HCT116 (cell line): ENCODE measurements at regions not wholly inside any gene's neighbourhood (a gene's known extent, or its start where the extent isn't known, plus 50 kb on each side); places are given as distances from the start of the nearest gene placed in this dataset.

Experiments
- ATAC-seq: fragments of 200-7000 bp; cut with Tn5 transposase; 2 replicates; pipeline ENCODE4 v1.9.1; 2020; ENCODE audit warnings: mild to moderate bottlenecking, moderate library complexity
- BruUV-seq: library from RNA; stranded (reverse); fragments of 400-500 nt; replicated peaks from 2 replicates; lab custom pipeline; 2021; lab: Mats Ljungman, UMichigan
- CTCF ChIA-PET: fragments of 300-600 bp; sonication (Branson Sonifier 250); formaldehyde crosslinking; loops from one replicate; lab custom pipeline; 2021; ENCODE audit warnings: antibody characterized with exemption; lab: Charles Lee
- POLR2A ChIA-PET: fragments of 300-600, 350-600 bp; sonication (Branson Sonifier 250); formaldehyde crosslinking; loops from one replicate; lab custom pipeline; 2021; ENCODE audit warnings: antibody characterized with exemption; lab: Charles Lee
- RAD21 ChIA-PET, 2 experiments: fragments of 300-600 bp; sonication (Branson Sonifier 250); formaldehyde crosslinking; loops; one replicate each; lab custom pipeline; 2023; ENCODE audit warnings: low total read pairs in 2 of 2; ENCODE audit not compliant: uncharacterized antibody in 2 of 2, unreplicated experiment in 2 of 2, low non-redundant PET in 1 of 2; lab: Charles Lee
- DNase-seq: peaks from one replicate; pipeline ENCODE4 v3.0.0-alpha.2; 2010; ENCODE audit warnings: low read depth, low spot score
- H2AFZ ChIP-seq: fragments of 200-600 bp; shearing (Covaris generic), sonication (generic); 2 replicates; pipeline ENCODE4 v1.6.1; 2017; ENCODE audit warnings: low read depth, mixed run types, mixed read lengths, antibody characterized with exemption, low read length; ENCODE audit not compliant: poor library complexity, severe bottlenecking
- H3K27ac ChIP-seq: 2 replicates; pipeline ENCODE4 v1.5.1; 2012; ENCODE audit warnings: low read depth, low read length
- H3K27me3 ChIP-seq: fragments of 200-600 bp; sonication (generic); 2 replicates; pipeline ENCODE4 v1.6.1; 2016; ENCODE audit warnings: mixed run types, low read length, mixed read lengths; ENCODE audit not compliant: insufficient read depth
- H3K36me3 ChIP-seq, 2 experiments: fragments of 200-500 bp in 1 of 2; fragments of 200-600 bp in 1 of 2; sonication (Bioruptor generic) in 1 of 2; sonication (generic) in 1 of 2; 2 replicates each; pipeline versions ENCODE4 v1.5.1 to v1.6.1; 2014 to 2016; ENCODE audit warnings: low read length in 2 of 2, inconsistent platforms in 1 of 2, mixed read lengths in 1 of 2, mixed run types in 1 of 2; ENCODE audit not compliant: insufficient read depth in 2 of 2, control insufficient read depth in 1 of 2
- H3K4me1 ChIP-seq, 2 experiments: fragments of 200-600 bp in 1 of 2; sonication (generic) in 1 of 2; 2 replicates each; pipeline versions ENCODE4 v1.5.1 to v1.6.1; 2012 to 2017; ENCODE audit warnings: low read length in 2 of 2, inconsistent platforms in 1 of 2, mild to moderate bottlenecking in 1 of 2, mixed read lengths in 1 of 2, mixed run types in 1 of 2, moderate library complexity in 1 of 2; ENCODE audit not compliant: insufficient read depth in 2 of 2, control insufficient read depth in 1 of 2
- H3K4me2 ChIP-seq: fragments of 200-600 bp; sonication (generic); 2 replicates; pipeline ENCODE4 v1.6.1; 2017; ENCODE audit warnings: mixed run types, low read length, mixed read lengths
- H3K4me3 ChIP-seq, 2 experiments: fragments of 200-600 bp in 1 of 2; sonication (generic) in 1 of 2; replicated peaks in 1 of 2; 2 replicates each; pipeline ENCODE4 v1.5.1; 2011 to 2016; ENCODE audit warnings: low read length in 2 of 2, control low read depth in 1 of 2, low read depth in 1 of 2, mild to moderate bottlenecking in 1 of 2, mixed read lengths in 1 of 2, mixed run types in 1 of 2
- H3K79me2 ChIP-seq: fragments of 200-600 bp; sonication (generic); 2 replicates; pipeline ENCODE4 v1.6.1; 2017; ENCODE audit warnings: mild to moderate bottlenecking, mixed run types, low read length, moderate library complexity, mixed read lengths; ENCODE audit not compliant: insufficient read depth
- H3K9ac ChIP-seq: fragments of 200-600 bp; sonication (generic); 2 replicates; pipeline ENCODE4 v1.6.1; 2016; ENCODE audit warnings: low read length, mixed read lengths
- H3K9me2 ChIP-seq: fragments of 200-600 bp; sonication (generic), shearing (Covaris generic); 2 replicates; pipeline ENCODE4 v1.6.1; 2017; ENCODE audit warnings: mixed run types, mild to moderate bottlenecking, moderate library complexity; ENCODE audit not compliant: insufficient read depth
- H3K9me3 ChIP-seq, 2 experiments: fragments of 200-500 bp in 1 of 2; fragments of 200-600 bp in 1 of 2; sonication (Bioruptor generic) in 1 of 2; sonication (generic) in 1 of 2; 2 replicates each; pipeline ENCODE4 v1.6.1; 2014 to 2017; ENCODE audit warnings: low read length in 2 of 2, mixed read lengths in 2 of 2, inconsistent platforms in 1 of 2, low read depth in 1 of 2, mild to moderate bottlenecking in 1 of 2, mixed run types in 1 of 2, moderate library complexity in 1 of 2; ENCODE audit not compliant: control insufficient read depth in 1 of 2, insufficient read depth in 1 of 2
- H4K20me1 ChIP-seq: fragments of 200-600 bp; sonication (generic), shearing (Covaris generic); 2 replicates; pipeline ENCODE4 v1.6.1; 2017; ENCODE audit warnings: mixed run types, mild to moderate bottlenecking, moderate library complexity; ENCODE audit not compliant: insufficient read depth
- CBX3 ChIP-seq: IDR thresholded peaks from 2 replicates; pipeline ENCODE4 v1.6.1; 2012; ENCODE audit warnings: low read depth
- CEBPB ChIP-seq: IDR thresholded peaks from 2 replicates; pipeline ENCODE4 v1.6.1; 2012; ENCODE audit warnings: low read depth
- ELF1 ChIP-seq: IDR thresholded peaks from 2 replicates; pipeline ENCODE4 v1.6.1; 2012; ENCODE audit warnings: low read depth, borderline replicate concordance
- EZH2 ChIP-seq: fragments of 200-600 bp; sonication (generic); IDR thresholded peaks from 2 replicates; pipeline ENCODE4 v1.6.1; 2017; ENCODE audit warnings: antibody characterized with exemption, mixed run types
- EZH2phosphoT487 ChIP-seq: fragments of 200-600 bp; IDR thresholded peaks from 2 replicates; pipeline ENCODE4 v1.6.1; 2018; ENCODE audit warnings: antibody characterized with exemption, borderline replicate concordance
- FOSL1 ChIP-seq: IDR thresholded peaks from 2 replicates; pipeline ENCODE4 v1.6.1; 2012; ENCODE audit warnings: low read depth
- JUND ChIP-seq: IDR thresholded peaks from 2 replicates; pipeline ENCODE4 v1.6.1; 2012
- POLR2A ChIP-seq: IDR thresholded peaks from 2 replicates; pipeline ENCODE4 v1.7.0; 2011; ENCODE audit warnings: borderline replicate concordance; ENCODE audit not compliant: insufficient read depth, insufficient read length; ENCODE audit errors: extremely low read depth
- POLR2AphosphoS5 ChIP-seq: IDR thresholded peaks from 2 replicates; pipeline ENCODE4 v1.6.1; 2011; ENCODE audit warnings: mild to moderate bottlenecking, low read depth, low read length, moderate library complexity
- RAD21 ChIP-seq: IDR thresholded peaks from 2 replicates; pipeline ENCODE4 v1.6.1; 2012; ENCODE audit warnings: low read depth, mild to moderate bottlenecking
- SIN3A ChIP-seq: IDR thresholded peaks from 2 replicates; pipeline ENCODE4 v1.6.1; 2012; ENCODE audit warnings: low read depth
- SP1 ChIP-seq: IDR thresholded peaks from 2 replicates; pipeline ENCODE4 v1.6.1; 2012; ENCODE audit warnings: low read depth
- SRF ChIP-seq: IDR thresholded peaks from 2 replicates; pipeline ENCODE4 v1.6.1; 2012; ENCODE audit warnings: low read depth
- TCF7L2 ChIP-seq: IDR thresholded peaks from 2 replicates; pipeline ENCODE4 v1.7.0; 2011; ENCODE audit warnings: borderline replicate concordance, inconsistent platforms; ENCODE audit not compliant: insufficient read depth, insufficient read length; ENCODE audit errors: extremely low read depth
- YY1 ChIP-seq: IDR thresholded peaks from 2 replicates; pipeline ENCODE4 v1.6.1; 2011; ENCODE audit warnings: low read length, low read depth, moderate library complexity, mild to moderate bottlenecking; ENCODE audit not compliant: insufficient replicate concordance; ENCODE audit errors: extremely low read depth
- ZFX ChIP-seq: fragments of 450-650 bp; IDR thresholded peaks from 2 replicates; pipeline ENCODE4 v1.6.1; 2017
- intact Hi-C: fragments of 100-400 bp; cut with micrococcal nuclease; formaldehyde crosslinking; loops from 2 replicates; pipeline ENCODE4 v1.10.0; 2022
- TF ChIP-seq, protein P1 (sequence below): IDR thresholded peaks from 2 replicates; pipeline ENCODE4 v1.6.1; 2012; ENCODE audit warnings: low read depth
- TF ChIP-seq, protein P2 (sequence below): IDR thresholded peaks from 2 replicates; pipeline ENCODE4 v1.6.1; 2012
- TF ChIP-seq, protein P3 (sequence below), 3 experiments: fragments of 200-600 bp in 1 of 3; sonication (generic) in 1 of 3; IDR thresholded peaks in 2 of 3; conservative IDR thresholded peaks in 1 of 3; 2 replicates each; pipeline ENCODE4 v1.5.1; 2012 to 2017; ENCODE audit warnings: low read depth in 2 of 3, low read length in 2 of 3, antibody characterized with exemption in 1 of 3, borderline replicate concordance in 1 of 3, control low read depth in 1 of 3, mild to moderate bottlenecking in 1 of 3, mixed read lengths in 1 of 3, mixed run types in 1 of 3, moderate library complexity in 1 of 3; ENCODE audit not compliant: insufficient read depth in 1 of 3

GRCh38 chr4:8727131-8727530 is 134.6 kb downstream of the CPZ start:
- Histone ChIP-seq H3K9ac (no peak overlapping the region), H3K4me3 (no peak overlapping the region), H4K20me1 (no peaks in the 10 kb centered on the region), H2AFZ (no peak overlapping the region), H3K9me3 (no peaks in the 10 kb centered on the region), H3K27ac (no peak overlapping the region), H3K9me2 (no peaks in the 10 kb centered on the region), H3K36me3 (no peaks in the 10 kb centered on the region), H3K79me2 (no peaks in the 10 kb centered on the region), H3K27me3 (no peaks in the 10 kb centered on the region), H3K4me2 (no peak overlapping the region), H3K4me1 (no peaks in the 10 kb centered on the region)
- intact Hi-C loops: no loop called here
- DNase-seq (no peak), ATAC-seq (no peak)
- no TSS peak for BruUV-seq
- RAD21 ChIA-PET: no interaction called here
- CTCF ChIA-PET: no interaction called here
- POLR2A ChIA-PET: no interaction called here
- TF ChIP-seq FOSL1: no peak
- TF ChIP-seq POLR2AphosphoS5: no peak
- no peak for TF ChIP-seq ZFX
- TF ChIP-seq RAD21: no peak
- no peak for TF ChIP-seq ELF1
- no peak for TF ChIP-seq SP1
- TF ChIP-seq, protein P1, sequence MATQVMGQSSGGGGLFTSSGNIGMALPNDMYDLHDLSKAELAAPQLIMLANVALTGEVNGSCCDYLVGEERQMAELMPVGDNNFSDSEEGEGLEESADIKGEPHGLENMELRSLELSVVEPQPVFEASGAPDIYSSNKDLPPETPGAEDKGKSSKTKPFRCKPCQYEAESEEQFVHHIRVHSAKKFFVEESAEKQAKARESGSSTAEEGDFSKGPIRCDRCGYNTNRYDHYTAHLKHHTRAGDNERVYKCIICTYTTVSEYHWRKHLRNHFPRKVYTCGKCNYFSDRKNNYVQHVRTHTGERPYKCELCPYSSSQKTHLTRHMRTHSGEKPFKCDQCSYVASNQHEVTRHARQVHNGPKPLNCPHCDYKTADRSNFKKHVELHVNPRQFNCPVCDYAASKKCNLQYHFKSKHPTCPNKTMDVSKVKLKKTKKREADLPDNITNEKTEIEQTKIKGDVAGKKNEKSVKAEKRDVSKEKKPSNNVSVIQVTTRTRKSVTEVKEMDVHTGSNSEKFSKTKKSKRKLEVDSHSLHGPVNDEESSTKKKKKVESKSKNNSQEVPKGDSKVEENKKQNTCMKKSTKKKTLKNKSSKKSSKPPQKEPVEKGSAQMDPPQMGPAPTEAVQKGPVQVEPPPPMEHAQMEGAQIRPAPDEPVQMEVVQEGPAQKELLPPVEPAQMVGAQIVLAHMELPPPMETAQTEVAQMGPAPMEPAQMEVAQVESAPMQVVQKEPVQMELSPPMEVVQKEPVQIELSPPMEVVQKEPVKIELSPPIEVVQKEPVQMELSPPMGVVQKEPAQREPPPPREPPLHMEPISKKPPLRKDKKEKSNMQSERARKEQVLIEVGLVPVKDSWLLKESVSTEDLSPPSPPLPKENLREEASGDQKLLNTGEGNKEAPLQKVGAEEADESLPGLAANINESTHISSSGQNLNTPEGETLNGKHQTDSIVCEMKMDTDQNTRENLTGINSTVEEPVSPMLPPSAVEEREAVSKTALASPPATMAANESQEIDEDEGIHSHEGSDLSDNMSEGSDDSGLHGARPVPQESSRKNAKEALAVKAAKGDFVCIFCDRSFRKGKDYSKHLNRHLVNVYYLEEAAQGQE: no peak
- no peak for TF ChIP-seq TCF7L2
- no peak for TF ChIP-seq YY1
- no peak for TF ChIP-seq EZH2
- no peak for TF ChIP-seq CBX3
- TF ChIP-seq EZH2phosphoT487: no peak
- TF ChIP-seq, protein P2, sequence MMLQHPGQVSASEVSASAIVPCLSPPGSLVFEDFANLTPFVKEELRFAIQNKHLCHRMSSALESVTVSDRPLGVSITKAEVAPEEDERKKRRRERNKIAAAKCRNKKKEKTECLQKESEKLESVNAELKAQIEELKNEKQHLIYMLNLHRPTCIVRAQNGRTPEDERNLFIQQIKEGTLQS: no peak
- TF ChIP-seq JUND: no peak
- no peak for TF ChIP-seq SRF
- TF ChIP-seq CEBPB: no peak
- no peak for TF ChIP-seq POLR2A
- TF ChIP-seq, protein P3, sequence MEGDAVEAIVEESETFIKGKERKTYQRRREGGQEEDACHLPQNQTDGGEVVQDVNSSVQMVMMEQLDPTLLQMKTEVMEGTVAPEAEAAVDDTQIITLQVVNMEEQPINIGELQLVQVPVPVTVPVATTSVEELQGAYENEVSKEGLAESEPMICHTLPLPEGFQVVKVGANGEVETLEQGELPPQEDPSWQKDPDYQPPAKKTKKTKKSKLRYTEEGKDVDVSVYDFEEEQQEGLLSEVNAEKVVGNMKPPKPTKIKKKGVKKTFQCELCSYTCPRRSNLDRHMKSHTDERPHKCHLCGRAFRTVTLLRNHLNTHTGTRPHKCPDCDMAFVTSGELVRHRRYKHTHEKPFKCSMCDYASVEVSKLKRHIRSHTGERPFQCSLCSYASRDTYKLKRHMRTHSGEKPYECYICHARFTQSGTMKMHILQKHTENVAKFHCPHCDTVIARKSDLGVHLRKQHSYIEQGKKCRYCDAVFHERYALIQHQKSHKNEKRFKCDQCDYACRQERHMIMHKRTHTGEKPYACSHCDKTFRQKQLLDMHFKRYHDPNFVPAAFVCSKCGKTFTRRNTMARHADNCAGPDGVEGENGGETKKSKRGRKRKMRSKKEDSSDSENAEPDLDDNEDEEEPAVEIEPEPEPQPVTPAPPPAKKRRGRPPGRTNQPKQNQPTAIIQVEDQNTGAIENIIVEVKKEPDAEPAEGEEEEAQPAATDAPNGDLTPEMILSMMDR (IDR thresholded peaks at IDR 0.05 in 2 of 3, conservative IDR thresholded peaks at IDR 0.05 in 1 of 3; ENCODE audit: borderline replicate concordance in 1 of 3, insufficient read depth in 1 of 3, low read depth in 2 of 3, low read length in 2 of 3): no peak
- TF ChIP-seq SIN3A: no peak
